GM19397 (cell line): ENCODE measurements at regions not wholly inside any gene's neighbourhood (a gene's known extent, or its start where the extent isn't known, plus 50 kb on each side); places are given as distances from the start of the nearest gene placed in this dataset.

ENCODE experiments used
- ATAC-seq: cut with Tn5 transposase; IDR thresholded peaks from one replicate; pipeline ENCODE4 v1.9.1; 2021; ENCODE audit warnings: mild to moderate bottlenecking, moderate library complexity; ENCODE audit not compliant: unreplicated experiment

DNA sequence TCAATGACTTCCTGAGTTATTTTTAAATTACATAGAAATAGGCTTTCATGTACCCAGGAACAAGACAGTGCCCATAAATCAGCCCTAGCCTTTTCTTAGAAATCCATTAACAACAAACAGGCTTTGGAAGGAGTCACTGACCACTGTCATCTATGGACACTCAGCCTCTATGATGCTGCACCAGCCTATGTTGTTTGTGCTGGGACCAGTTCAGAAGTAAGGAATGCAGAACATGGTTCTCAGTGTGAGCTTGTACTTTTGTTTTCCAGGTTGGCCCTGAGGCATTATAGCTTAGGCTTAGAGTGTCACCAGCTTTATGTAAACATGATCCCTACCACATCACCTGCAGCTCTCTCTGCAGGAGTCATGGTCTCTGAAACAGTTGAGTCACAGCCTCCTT lies 335.7 kb upstream of the CDH7 start:
- ATAC-seq = no peak

GRCh38 chr18:65414501-65414900 lies 336.3 kb upstream of the CDH7 start:
- no peak for ATAC-seq

DNA sequence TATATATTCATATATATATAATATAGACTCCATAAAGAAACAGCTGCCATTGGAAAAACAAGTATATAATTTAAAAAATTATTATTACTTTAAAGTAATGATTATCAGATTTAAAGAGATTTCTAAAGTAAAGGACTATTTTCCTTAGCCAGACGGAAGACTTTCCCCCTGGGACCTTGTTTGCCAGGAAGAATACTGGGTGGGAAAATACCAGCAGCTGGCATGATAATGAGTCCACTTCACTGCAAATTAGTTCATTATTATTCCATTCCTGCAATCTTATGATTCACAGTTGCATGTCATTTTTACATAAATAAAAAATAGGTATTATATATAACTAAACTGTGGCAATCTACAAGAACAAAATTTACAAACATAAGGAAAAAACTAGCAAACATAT lies 339.8 kb upstream of the CDH7 start:
- ATAC-seq = no peak

DNA sequence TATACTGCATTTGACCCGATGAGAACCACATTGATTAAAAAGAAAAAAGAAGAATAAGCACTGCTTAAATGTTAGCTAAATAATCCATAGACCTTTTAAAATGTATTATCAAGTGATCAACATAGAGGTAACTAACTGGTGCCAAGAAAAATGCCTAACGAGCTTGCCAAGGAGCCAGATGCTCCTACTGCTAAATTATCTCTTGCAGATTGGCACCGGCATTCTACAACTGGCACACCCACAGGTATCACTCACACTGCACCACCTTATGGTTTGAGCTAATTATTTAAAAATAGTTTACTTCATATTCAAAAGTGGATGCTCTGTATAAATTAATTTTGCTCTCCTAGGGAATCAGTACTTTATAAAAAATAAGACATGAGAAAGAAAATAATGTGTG lies 341.6 kb upstream of the CDH7 start:
- no peak for ATAC-seq

GRCh38 chr18:65403534-65403933 lies 347.3 kb upstream of the CDH7 start:
- no peak for ATAC-seq

- ATAC-seq = no peak
These were observed 351.7 kb upstream of the CDH7 start for GRCh38 chr18:65399091-65399490.

GRCh38 chr18:65398347-65399075 lies 352.3 kb upstream of the CDH7 start:
- ATAC-seq = no peak

- ATAC-seq = no peak
These were observed 369.8 kb upstream of the CDH7 start for GRCh38 chr18:65380986-65381385.

DNA sequence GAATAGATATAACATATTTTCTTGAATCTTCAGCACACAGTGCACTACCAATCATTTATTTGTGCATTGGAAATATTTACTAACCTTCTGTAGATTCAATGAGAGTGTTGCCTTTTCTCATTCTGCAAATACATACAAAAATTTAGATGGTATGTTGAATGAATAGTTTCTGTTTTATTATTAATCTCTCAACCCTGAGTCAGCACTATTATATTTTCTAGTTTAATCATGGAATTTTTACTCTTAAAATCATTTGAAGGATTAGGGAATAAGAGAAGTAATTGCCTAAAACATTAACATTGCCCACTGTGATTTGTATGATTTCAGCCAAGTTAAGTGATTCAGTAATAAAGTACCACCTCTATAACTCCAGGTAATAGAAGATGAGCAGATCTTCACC lies 370.2 kb upstream of the CDH7 start:
- no peak for ATAC-seq

GRCh38 chr18:65372904-65373303 lies 377.9 kb upstream of the CDH7 start:
- no peak for ATAC-seq

GRCh38 chr18:65365245-65365980 lies 385.4 kb upstream of the CDH7 start:
- no peak for ATAC-seq

- no peak for ATAC-seq
These were observed 386.7 kb upstream of the CDH7 start for GRCh38 chr18:65363911-65364632.

DNA sequence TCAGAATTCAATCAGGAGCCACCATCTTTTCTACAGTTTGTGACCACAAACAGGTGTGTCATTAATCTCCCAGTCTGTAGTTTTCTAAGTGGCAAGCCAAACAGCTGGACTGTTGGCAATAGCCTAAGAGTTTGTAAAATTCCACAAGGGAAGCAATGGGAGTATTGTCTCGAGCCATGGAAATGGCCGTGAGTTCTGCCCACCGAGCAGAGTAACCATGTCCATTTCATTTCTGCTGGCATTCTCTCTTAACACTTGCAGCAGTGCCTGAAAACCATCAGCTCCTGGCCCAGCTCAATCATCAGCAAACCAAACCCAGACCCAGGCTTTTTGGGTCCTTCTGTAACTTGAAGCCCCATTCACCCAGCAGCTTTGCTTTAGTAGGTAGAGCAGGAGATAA lies 387.8 kb upstream of the CDH7 start:
- no peak for ATAC-seq

DNA sequence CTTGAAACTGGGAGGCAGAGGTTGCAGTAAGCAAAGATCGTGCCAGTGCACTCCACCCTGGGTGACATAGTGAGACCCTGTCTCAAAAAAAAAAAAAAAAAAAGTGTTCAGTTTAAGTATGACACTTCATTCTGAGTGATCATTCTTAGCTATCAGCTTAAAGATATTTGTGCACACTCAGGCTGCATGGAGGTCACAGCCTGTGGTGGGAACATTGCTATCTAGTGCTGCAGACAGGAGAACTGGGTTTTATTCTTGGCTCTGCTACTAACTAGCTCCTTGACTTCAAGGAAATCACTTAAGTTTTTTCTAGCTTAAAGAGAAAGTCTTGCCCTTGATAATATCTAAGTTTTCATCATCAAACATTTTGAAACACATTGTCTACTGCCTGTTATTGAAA lies 391.3 kb upstream of the CDH7 start:
- ATAC-seq = no peak

DNA sequence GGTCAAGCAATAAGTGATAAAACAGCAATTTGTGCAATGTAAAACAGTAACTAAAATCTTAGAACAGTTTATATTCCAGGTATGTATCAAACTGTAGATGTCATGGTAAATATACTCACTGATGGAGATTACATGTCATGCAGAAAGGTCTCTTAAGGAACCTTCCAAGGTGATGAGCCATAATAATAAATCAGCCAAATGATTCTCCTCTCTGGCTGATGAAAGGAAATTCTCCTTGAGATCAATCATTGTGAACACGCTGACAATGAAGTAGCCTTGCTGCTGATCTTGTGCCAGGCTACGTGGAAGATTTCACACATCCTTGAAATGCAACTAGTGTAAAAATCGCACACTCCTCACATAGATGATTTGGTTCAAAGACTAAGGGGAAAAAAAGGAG lies 392.5 kb upstream of the CDH7 start:
- no peak for ATAC-seq

GRCh38 chr18:65352186-65352585 lies 398.6 kb upstream of the CDH7 start:
- no peak for ATAC-seq

DNA sequence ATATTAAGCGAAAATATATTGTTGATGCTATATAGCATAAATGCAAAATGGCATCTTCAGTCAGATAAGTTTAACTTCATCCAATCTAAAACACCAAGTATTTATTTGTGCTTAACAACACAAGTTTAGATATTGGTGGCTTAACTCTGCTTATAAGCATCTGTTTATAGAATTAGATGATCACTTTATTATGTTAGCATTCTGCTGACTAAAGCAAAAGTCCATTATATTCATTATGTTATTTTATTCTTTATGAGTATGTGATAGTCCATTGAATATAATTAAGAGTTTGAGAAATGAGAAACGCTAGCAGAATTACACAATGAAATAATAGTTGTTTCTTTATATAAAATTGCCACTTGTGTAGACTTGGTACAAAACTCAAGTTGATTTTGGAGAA lies 401.2 kb upstream of the CDH7 start:
- ATAC-seq = no peak

- ATAC-seq = no peak
These were observed 403.4 kb upstream of the CDH7 start for GRCh38 chr18:65347446-65347845.

- no peak for ATAC-seq
These were observed 404.7 kb upstream of the CDH7 start for GRCh38 chr18:65346086-65346485.

DNA sequence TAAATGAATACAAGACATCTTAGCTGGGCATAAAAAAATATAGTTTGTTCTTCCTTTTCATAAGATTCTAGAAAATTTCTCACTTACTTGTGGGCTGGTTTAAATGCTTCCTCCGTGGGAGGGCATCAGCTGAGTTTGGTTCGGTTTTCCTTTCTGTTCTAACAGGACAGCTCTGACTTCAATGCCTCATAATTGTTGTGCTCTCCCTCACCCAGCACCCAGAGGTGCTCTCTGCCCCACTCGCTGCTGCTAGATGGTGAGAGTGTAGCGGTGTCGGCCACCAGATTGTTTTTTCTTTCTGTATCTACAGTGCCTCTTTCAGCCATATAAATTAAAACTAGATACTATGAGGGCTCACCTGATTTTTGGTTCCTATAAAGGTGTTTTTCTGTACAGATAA lies 407.2 kb upstream of the CDH7 start:
- ATAC-seq = no peak

GRCh38 chr18:65336411-65336810 lies 414.4 kb upstream of the CDH7 start:
- ATAC-seq = no peak

GRCh38 chr18:65329010-65329409 lies 421.8 kb upstream of the CDH7 start:
- no peak for ATAC-seq
